HCT116 (cell line): ENCODE measurements at regions not wholly inside any gene's neighbourhood (a gene's known extent, or its start where the extent isn't known, plus 50 kb on each side); places are given as distances from the start of the nearest gene placed in this dataset.

Experiments used
- ATAC-seq: fragments of 200-7000 bp; cut with Tn5 transposase; 2 replicates; pipeline ENCODE4 v1.9.1; 2020; ENCODE audit warnings: mild to moderate bottlenecking, moderate library complexity
- BruUV-seq: library from RNA; stranded (reverse); fragments of 400-500 nt; replicated peaks from 2 replicates; lab custom pipeline; 2021; lab: Mats Ljungman, UMichigan
- CTCF ChIA-PET: fragments of 300-600 bp; sonication (Branson Sonifier 250); formaldehyde crosslinking; loops from one replicate; lab custom pipeline; 2021; ENCODE audit warnings: antibody characterized with exemption; lab: Charles Lee
- POLR2A ChIA-PET: fragments of 300-600, 350-600 bp; sonication (Branson Sonifier 250); formaldehyde crosslinking; loops from one replicate; lab custom pipeline; 2021; ENCODE audit warnings: antibody characterized with exemption; lab: Charles Lee
- RAD21 ChIA-PET, 2 experiments: fragments of 300-600 bp; sonication (Branson Sonifier 250); formaldehyde crosslinking; loops; one replicate each; lab custom pipeline; 2023; ENCODE audit warnings: low total read pairs in 2 of 2; ENCODE audit not compliant: uncharacterized antibody in 2 of 2, unreplicated experiment in 2 of 2, low non-redundant PET in 1 of 2; lab: Charles Lee
- DNase-seq: peaks from one replicate; pipeline ENCODE4 v3.0.0-alpha.2; 2010; ENCODE audit warnings: low read depth, low spot score
- H2AFZ ChIP-seq: fragments of 200-600 bp; shearing (Covaris generic), sonication (generic); 2 replicates; pipeline ENCODE4 v1.6.1; 2017; ENCODE audit warnings: low read depth, mixed run types, mixed read lengths, antibody characterized with exemption, low read length; ENCODE audit not compliant: poor library complexity, severe bottlenecking
- H3K27ac ChIP-seq: 2 replicates; pipeline ENCODE4 v1.5.1; 2012; ENCODE audit warnings: low read depth, low read length
- H3K27me3 ChIP-seq: fragments of 200-600 bp; sonication (generic); 2 replicates; pipeline ENCODE4 v1.6.1; 2016; ENCODE audit warnings: mixed run types, low read length, mixed read lengths; ENCODE audit not compliant: insufficient read depth
- H3K36me3 ChIP-seq, 2 experiments: fragments of 200-500 bp in 1 of 2; fragments of 200-600 bp in 1 of 2; sonication (Bioruptor generic) in 1 of 2; sonication (generic) in 1 of 2; 2 replicates each; pipeline versions ENCODE4 v1.5.1 to v1.6.1; 2014 to 2016; ENCODE audit warnings: low read length in 2 of 2, inconsistent platforms in 1 of 2, mixed read lengths in 1 of 2, mixed run types in 1 of 2; ENCODE audit not compliant: insufficient read depth in 2 of 2, control insufficient read depth in 1 of 2
- H3K4me1 ChIP-seq, 2 experiments: fragments of 200-600 bp in 1 of 2; sonication (generic) in 1 of 2; 2 replicates each; pipeline versions ENCODE4 v1.5.1 to v1.6.1; 2012 to 2017; ENCODE audit warnings: low read length in 2 of 2, inconsistent platforms in 1 of 2, mild to moderate bottlenecking in 1 of 2, mixed read lengths in 1 of 2, mixed run types in 1 of 2, moderate library complexity in 1 of 2; ENCODE audit not compliant: insufficient read depth in 2 of 2, control insufficient read depth in 1 of 2
- H3K4me2 ChIP-seq: fragments of 200-600 bp; sonication (generic); 2 replicates; pipeline ENCODE4 v1.6.1; 2017; ENCODE audit warnings: mixed run types, low read length, mixed read lengths
- H3K4me3 ChIP-seq, 2 experiments: fragments of 200-600 bp in 1 of 2; sonication (generic) in 1 of 2; replicated peaks in 1 of 2; 2 replicates each; pipeline ENCODE4 v1.5.1; 2011 to 2016; ENCODE audit warnings: low read length in 2 of 2, control low read depth in 1 of 2, low read depth in 1 of 2, mild to moderate bottlenecking in 1 of 2, mixed read lengths in 1 of 2, mixed run types in 1 of 2
- H3K79me2 ChIP-seq: fragments of 200-600 bp; sonication (generic); 2 replicates; pipeline ENCODE4 v1.6.1; 2017; ENCODE audit warnings: mild to moderate bottlenecking, mixed run types, low read length, moderate library complexity, mixed read lengths; ENCODE audit not compliant: insufficient read depth
- H3K9ac ChIP-seq: fragments of 200-600 bp; sonication (generic); 2 replicates; pipeline ENCODE4 v1.6.1; 2016; ENCODE audit warnings: low read length, mixed read lengths
- H3K9me2 ChIP-seq: fragments of 200-600 bp; sonication (generic), shearing (Covaris generic); 2 replicates; pipeline ENCODE4 v1.6.1; 2017; ENCODE audit warnings: mixed run types, mild to moderate bottlenecking, moderate library complexity; ENCODE audit not compliant: insufficient read depth
- H3K9me3 ChIP-seq, 2 experiments: fragments of 200-500 bp in 1 of 2; fragments of 200-600 bp in 1 of 2; sonication (Bioruptor generic) in 1 of 2; sonication (generic) in 1 of 2; 2 replicates each; pipeline ENCODE4 v1.6.1; 2014 to 2017; ENCODE audit warnings: low read length in 2 of 2, mixed read lengths in 2 of 2, inconsistent platforms in 1 of 2, low read depth in 1 of 2, mild to moderate bottlenecking in 1 of 2, mixed run types in 1 of 2, moderate library complexity in 1 of 2; ENCODE audit not compliant: control insufficient read depth in 1 of 2, insufficient read depth in 1 of 2
- H4K20me1 ChIP-seq: fragments of 200-600 bp; sonication (generic), shearing (Covaris generic); 2 replicates; pipeline ENCODE4 v1.6.1; 2017; ENCODE audit warnings: mixed run types, mild to moderate bottlenecking, moderate library complexity; ENCODE audit not compliant: insufficient read depth
- EZH2 ChIP-seq: fragments of 200-600 bp; sonication (generic); IDR thresholded peaks from 2 replicates; pipeline ENCODE4 v1.6.1; 2017; ENCODE audit warnings: antibody characterized with exemption, mixed run types
- FOSL1 ChIP-seq: IDR thresholded peaks from 2 replicates; pipeline ENCODE4 v1.6.1; 2012; ENCODE audit warnings: low read depth
- POLR2A ChIP-seq: IDR thresholded peaks from 2 replicates; pipeline ENCODE4 v1.7.0; 2011; ENCODE audit warnings: borderline replicate concordance; ENCODE audit not compliant: insufficient read depth, insufficient read length; ENCODE audit errors: extremely low read depth
- POLR2AphosphoS5 ChIP-seq: IDR thresholded peaks from 2 replicates; pipeline ENCODE4 v1.6.1; 2011; ENCODE audit warnings: mild to moderate bottlenecking, low read depth, low read length, moderate library complexity
- SIN3A ChIP-seq: IDR thresholded peaks from 2 replicates; pipeline ENCODE4 v1.6.1; 2012; ENCODE audit warnings: low read depth
- SRF ChIP-seq: IDR thresholded peaks from 2 replicates; pipeline ENCODE4 v1.6.1; 2012; ENCODE audit warnings: low read depth
- ZFX ChIP-seq: fragments of 450-650 bp; IDR thresholded peaks from 2 replicates; pipeline ENCODE4 v1.6.1; 2017
- intact Hi-C: fragments of 100-400 bp; cut with micrococcal nuclease; formaldehyde crosslinking; loops from 2 replicates; pipeline ENCODE4 v1.10.0; 2022
- TF ChIP-seq, protein P1 (sequence below): IDR thresholded peaks from 2 replicates; pipeline ENCODE4 v1.6.1; 2012; ENCODE audit warnings: low read depth
- TF ChIP-seq, protein P2 (sequence below): IDR thresholded peaks from 2 replicates; pipeline ENCODE4 v1.6.1; 2012
- TF ChIP-seq, protein P3 (sequence below): IDR thresholded peaks from 2 replicates; pipeline ENCODE4 v1.6.1; 2012

DNA sequence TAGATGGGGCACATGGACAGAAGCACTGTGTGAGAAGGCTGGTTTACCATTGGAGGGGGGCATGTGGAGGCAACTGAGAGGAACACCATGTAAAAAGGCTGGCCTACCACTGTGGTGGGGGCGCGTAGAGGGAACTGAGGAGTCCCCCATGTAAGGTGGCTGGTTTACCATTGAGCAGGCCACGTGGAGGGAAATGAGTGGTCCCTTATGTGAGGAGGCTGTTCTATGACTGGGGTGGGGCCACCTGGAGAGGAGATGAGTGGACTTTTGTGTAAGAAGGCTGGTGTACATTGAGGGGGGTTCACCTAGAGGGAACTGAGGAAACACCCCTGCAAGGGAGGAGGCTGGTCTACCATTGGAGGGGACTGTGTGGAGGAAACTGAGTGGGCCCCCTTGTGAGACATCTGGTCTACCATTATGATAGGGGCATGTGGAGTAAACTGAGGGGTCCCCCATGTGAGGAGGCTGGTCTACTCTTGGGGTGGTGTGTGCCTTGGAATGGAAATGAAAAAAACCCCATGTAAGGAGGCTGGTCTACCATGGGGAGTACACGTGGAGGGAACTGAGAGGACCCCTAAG lies 156.9 kb downstream of the FBLN2 start:
- ChIA-PET RAD21 (no interaction called here), CTCF (no interaction called here), POLR2A (no interaction called here)
- ATAC-seq (no peak), DNase-seq (no peak)
- H3K4me3 ChIP-seq = no peak overlapping the region
- no peaks in the 10 kb centered on the region for H3K27me3 ChIP-seq
- H3K9ac ChIP-seq = no peak overlapping the region
- no peaks in the 10 kb centered on the region for H3K36me3 ChIP-seq
- H2AFZ ChIP-seq = no peak overlapping the region
- no peak overlapping the region for H3K4me2 ChIP-seq
- H3K79me2 ChIP-seq = no peaks in the 10 kb centered on the region
- no peaks in the 10 kb centered on the region for H3K4me1 ChIP-seq
- intact Hi-C loops = no loop called here
- H3K9me3 ChIP-seq = no peaks in the 10 kb centered on the region
- TF ChIP-seq SIN3A = no peak
- no peak for TF ChIP-seq FOSL1
- no peak for TF ChIP-seq POLR2AphosphoS5
- TF ChIP-seq POLR2A = no peak
- TF ChIP-seq, protein P1, sequence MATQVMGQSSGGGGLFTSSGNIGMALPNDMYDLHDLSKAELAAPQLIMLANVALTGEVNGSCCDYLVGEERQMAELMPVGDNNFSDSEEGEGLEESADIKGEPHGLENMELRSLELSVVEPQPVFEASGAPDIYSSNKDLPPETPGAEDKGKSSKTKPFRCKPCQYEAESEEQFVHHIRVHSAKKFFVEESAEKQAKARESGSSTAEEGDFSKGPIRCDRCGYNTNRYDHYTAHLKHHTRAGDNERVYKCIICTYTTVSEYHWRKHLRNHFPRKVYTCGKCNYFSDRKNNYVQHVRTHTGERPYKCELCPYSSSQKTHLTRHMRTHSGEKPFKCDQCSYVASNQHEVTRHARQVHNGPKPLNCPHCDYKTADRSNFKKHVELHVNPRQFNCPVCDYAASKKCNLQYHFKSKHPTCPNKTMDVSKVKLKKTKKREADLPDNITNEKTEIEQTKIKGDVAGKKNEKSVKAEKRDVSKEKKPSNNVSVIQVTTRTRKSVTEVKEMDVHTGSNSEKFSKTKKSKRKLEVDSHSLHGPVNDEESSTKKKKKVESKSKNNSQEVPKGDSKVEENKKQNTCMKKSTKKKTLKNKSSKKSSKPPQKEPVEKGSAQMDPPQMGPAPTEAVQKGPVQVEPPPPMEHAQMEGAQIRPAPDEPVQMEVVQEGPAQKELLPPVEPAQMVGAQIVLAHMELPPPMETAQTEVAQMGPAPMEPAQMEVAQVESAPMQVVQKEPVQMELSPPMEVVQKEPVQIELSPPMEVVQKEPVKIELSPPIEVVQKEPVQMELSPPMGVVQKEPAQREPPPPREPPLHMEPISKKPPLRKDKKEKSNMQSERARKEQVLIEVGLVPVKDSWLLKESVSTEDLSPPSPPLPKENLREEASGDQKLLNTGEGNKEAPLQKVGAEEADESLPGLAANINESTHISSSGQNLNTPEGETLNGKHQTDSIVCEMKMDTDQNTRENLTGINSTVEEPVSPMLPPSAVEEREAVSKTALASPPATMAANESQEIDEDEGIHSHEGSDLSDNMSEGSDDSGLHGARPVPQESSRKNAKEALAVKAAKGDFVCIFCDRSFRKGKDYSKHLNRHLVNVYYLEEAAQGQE = no peak
- TF ChIP-seq, protein P2, sequence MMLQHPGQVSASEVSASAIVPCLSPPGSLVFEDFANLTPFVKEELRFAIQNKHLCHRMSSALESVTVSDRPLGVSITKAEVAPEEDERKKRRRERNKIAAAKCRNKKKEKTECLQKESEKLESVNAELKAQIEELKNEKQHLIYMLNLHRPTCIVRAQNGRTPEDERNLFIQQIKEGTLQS = no peak
- no peak for TF ChIP-seq EZH2
- TF ChIP-seq, protein P3, sequence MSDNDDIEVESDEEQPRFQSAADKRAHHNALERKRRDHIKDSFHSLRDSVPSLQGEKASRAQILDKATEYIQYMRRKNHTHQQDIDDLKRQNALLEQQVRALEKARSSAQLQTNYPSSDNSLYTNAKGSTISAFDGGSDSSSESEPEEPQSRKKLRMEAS = no peak
- TF ChIP-seq SRF = no peak
- no peak for TF ChIP-seq ZFX
- H3K27ac ChIP-seq = no peak overlapping the region
- H3K9me2 ChIP-seq = no peaks in the 10 kb centered on the region
- no peaks in the 10 kb centered on the region for H4K20me1 ChIP-seq
- no TSS peak for BruUV-seq
